Stimulated activated CD4-positive, alpha-beta T cell treated with anti-CD3 and anti-CD28 coated beads, Interleukin-1b, Interleukin-23, amount 100 ng/mL, for 48 hours (primary cell): ENCODE measurements at regions not wholly inside any gene's neighbourhood (a gene's known extent, or its start where the extent isn't known, plus 50 kb on each side); places are given as distances from the start of the nearest gene placed in this dataset.
"Not testable (repeated sequence)": the region's sequence is repeated elsewhere in the genome, so short reads cannot be mapped to it uniquely, and the experiment has no call there.

Experiments
- DNase-seq: peaks from one replicate; pipeline ENCODE4 v3.0.0-alpha.2; 2020

DNA sequence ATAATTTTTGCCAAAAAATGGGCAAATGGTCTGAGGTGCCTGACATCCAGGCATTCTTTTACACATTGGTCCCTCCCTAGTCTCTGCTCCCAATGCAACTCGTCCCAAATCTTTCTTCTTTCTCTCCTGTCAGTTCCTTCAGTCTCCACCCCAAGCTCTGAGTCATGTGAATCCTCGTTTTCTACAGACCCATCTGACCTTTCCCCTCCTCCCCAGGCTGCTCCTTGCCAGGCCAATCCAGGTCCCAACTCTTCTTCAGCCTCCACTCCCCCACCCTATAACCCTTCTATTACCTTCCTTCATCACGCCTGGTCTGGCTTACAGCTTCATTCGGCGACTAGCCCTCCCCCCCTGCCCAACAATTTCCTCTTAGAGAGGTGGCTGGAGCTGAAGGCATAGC lies 55.3 kb downstream of the BBS10 start:
- DNase-seq = not testable (repeated sequence)

DNA sequence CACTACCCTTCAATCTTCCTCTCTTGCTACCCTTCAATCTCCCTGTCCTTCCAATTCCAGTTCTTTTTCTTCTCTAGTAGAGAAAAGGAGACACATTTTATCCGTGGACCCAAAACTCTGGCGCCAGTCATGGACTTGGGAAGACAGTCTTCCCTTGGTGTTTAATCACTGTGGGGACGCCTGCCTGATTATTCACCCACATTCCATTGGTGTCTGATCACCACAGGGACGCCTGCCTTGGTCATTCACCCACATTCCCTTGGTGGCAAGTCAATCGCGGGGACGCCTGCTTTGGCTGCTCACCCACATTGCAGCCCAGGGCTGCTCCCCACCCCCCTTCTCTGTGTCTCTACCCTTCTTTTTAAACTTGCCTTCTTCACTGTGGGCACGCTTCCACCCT lies 55.9 kb downstream of the BBS10 start:
- not testable (repeated sequence) for DNase-seq

GRCh38 chr12:76290963-76291859 lies 57.0 kb downstream of the BBS10 start:
- no peak for DNase-seq

DNA sequence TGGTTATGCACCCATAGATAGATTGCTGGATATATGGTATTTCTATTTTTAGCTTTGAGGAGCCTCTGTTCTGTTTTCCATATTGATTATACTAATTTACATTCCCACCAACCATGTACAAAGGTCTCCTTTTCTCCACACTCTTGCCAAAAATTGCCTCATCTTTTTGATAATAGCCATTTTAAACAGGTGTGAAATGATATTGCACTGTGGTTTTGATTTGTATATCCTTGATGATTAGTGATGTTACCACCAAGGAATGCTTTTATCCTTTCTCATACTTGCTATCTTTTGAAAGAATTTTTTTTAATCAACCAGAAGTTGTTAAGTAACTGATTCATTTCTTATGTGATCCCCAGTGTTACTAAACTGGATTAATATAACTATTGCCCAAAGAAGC lies 60.0 kb downstream of the BBS10 start:
- DNase-seq = no peak

DNA sequence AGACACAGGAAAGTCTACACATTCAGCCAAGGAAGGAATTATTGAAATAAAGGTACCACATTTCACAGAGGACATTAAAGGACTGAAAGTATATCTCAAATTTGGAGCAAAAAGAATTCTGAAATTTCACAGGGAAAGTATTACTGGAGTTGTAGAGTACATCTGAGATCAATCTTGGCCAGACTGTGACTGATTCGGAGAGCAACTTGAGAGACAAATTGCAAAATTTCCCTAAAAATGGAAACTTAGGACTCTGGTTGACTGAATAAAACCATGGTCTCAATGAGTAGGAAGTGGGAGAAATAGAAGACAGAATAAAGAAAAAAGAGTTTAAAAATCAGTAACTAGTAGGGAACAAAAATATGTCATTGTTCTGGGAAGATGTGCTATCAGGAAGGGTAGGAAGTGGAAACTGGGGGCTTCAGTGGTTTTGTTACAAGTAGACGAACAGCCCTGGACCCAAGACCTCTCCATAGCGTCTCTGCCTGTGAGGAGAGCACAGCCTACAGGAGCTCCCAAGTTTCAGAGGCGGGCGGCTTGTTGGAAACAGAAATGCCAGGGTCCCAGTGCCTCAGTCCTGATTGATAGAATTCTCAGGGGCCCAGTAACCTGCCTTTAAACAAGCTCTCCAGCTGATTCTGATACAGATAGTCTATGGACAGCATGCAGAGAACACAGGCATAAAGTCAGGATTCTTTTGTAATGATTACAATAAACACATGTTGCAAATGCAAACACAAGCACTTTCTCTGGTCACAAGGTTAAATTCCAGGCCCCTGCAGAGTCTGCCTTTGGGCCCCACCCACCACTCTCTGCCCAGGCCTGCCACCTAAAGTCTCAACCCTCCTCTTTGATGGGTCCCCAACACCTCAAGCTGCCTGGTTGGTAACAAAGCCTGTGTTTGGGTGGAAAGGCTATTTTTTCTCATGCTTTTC lies 63.1 kb downstream of the BBS10 start:
- no peak for DNase-seq

DNA sequence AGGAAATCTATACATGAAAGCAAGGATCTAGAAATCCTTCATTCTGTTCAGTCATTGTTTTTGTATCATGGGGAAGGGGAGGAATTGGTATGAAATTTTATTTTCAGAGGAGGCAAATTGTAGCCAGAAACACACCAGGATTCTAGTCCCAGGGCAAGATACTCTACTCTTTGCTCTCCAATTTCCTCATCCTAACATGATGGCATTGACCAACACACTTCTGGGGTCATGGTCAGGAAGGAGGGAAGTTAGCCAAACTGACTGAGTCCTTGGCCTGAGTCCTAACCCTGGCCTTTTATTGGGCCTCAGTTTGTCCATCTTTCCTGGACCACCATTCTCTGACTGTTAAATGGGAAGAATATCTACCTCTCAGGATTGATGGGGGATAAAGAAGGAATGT lies 65.5 kb downstream of the BBS10 start:
- DNase-seq = no peak

- no peak for DNase-seq
These were observed 70.7 kb downstream of the BBS10 start for GRCh38 chr12:76277480-76277879.

GRCh38 chr12:76276499-76277151 lies 71.6 kb downstream of the BBS10 start:
- DNase-seq = no peak

DNA sequence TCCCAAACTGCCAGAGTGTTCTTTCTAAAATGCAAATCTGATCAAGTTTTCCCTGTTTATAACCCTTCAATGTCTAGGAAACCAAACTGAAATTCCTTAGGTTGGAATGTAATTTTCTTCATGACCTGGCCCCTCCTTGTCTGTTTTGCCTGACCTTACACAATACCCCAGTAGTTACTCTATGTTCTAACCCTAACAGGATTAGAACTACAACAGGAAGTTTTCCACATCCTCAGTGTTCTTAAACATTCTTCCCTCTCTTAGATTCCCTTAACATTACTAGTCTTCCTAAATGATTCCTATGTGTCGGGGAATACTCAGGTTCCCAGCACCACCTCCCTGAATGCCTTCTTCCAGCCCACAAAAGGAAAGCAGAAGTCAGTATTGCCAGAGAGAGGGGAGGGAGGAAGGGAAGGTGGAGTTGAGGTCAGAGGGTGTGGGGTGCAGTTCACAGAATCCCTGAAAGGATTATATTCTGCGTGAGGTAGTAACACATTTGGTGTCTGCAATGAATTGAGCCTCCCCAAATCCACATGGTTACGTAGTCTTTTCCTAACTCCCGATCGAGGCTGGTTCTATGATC lies 72.6 kb downstream of the BBS10 start:
- DNase-seq = no peak

- DNase-seq = peak; percentile 60
These were observed 73.7 kb downstream of the BBS10 start for GRCh38 chr12:76274420-76275083.

- DNase-seq = no peak
These were observed 75.9 kb downstream of the BBS10 start for GRCh38 chr12:76272287-76272686.

DNA sequence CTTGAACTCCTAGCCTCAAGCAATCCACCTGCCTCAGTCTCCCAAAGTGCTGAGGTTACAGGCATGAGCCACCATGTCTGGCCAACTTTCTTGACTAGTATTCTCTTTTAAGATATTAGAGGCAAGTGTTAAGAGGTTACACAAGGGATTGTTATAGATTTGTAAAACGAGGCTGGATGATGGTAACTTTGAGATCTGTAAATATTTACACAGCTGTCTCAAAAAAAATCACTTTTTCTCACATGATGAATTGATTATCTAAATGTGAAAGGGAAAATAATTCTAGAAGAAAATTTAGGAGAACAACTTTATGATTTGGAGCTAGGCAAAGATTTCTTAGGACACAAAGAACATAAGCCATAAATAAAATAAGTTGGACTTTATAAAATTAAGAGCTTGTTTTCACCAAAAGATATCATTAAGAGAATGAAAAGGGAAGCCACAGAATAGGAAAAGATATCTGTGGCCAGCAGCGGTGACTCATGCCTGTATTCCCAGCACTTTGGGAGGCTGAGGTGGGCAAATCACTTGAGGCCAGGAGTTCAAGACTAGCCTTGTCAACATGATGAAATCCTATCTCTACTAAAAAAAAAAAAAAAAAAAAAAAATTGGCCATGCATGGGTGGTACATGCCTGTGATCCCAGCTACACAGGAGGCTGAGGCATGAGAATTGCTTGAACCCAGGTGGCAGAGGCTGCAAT lies 77.4 kb downstream of the BBS10 start:
- DNase-seq = no peak

DNA sequence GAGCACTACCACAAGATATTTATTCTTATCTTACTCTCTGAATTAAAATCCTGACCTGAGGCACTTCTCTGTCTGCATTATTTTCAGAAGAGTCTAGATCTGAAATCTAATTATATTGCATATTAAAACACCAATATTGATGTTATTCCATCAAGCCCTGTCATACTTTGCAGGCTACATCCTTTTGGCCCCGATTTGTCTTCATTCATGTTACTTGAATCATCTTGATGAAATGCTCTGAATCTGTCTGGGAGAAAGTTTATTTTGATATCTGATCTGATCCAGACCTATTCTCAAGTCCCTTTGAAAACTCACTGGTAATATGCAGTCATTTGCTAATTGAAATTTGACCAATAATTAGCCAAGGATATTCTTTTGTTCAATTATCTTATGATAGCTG lies 79.9 kb downstream of the BBS10 start:
- DNase-seq = no peak

- DNase-seq = no peak
These were observed 81.4 kb downstream of the BBS10 start for GRCh38 chr12:76266797-76267196.

- DNase-seq = no peak
These were observed 82.6 kb downstream of the BBS10 start for GRCh38 chr12:76265424-76266180.

DNA sequence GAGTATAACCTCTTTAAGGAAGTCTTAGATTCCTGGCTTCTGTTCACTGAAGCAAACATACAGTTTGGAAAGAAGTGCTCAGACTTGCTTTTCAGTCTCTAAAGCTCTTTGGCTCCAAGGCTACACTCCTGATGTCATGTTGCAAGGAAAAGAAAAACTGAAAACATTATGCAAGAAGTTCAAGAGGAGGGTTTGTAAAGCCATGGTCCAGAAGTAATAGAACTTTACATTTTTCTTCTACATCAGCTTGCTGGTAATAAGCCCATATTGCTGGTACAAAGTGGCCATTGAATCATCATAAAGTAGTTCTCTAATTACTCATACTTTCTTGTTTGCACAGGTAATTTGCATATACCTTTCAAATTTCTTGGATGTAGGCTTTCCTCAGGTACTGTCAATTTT lies 83.6 kb downstream of the BBS10 start:
- no peak for DNase-seq

DNA sequence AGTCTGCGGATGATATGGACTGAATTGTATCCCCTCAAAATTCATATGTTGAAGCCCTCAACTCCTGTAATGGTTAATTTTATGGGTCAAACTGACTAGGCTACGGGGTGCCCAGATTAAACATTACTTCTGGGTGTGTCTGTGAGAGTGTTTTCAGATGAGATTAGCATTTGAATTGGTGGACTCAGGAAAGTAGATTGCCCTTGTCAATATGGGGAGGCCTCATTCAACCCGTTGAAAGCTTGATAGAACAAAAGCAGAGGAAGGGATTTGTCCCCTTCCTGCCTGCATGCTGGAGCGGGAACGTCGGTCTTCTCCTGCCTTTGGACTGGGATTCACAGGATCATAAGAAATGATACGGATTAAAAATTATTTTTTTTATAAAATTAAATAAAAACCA lies 84.5 kb downstream of the BBS10 start:
- no peak for DNase-seq

GRCh38 chr12:76260390-76260748 lies 87.8 kb downstream of the BBS10 start:
- DNase-seq = no peak

- no peak for DNase-seq
These were observed 88.4 kb downstream of the BBS10 start for GRCh38 chr12:76259660-76260389.

- DNase-seq = no peak
These were observed 89.1 kb downstream of the BBS10 start for GRCh38 chr12:76259106-76259505.
